Endothelial cell (in vitro differentiated cells): ENCODE measurements at regions not wholly inside any gene's neighbourhood (a gene's known extent, or its start where the extent isn't known, plus 50 kb on each side); places are given as distances from the start of the nearest gene placed in this dataset.

Source experiments
- DNase-seq: peaks from one replicate; pipeline ENCODE4 v3.0.0; 2021; ENCODE audit warnings: low spot score
- H3K27ac Mint-ChIP-seq: one replicate; pipeline ENCODE4 v1.8.0; 2021; ENCODE audit warnings: mixed read lengths, inconsistent platforms; ENCODE audit not compliant: unreplicated experiment
- H3K27me3 Mint-ChIP-seq: one replicate; pipeline ENCODE4 v1.8.0; 2021; ENCODE audit warnings: mild to moderate bottlenecking, moderate library complexity, mixed read lengths, inconsistent platforms; ENCODE audit not compliant: unreplicated experiment
- H3K36me3 Mint-ChIP-seq: one replicate; pipeline ENCODE4 v1.8.0; 2021; ENCODE audit warnings: mild to moderate bottlenecking, low read depth, mixed read lengths, inconsistent platforms; ENCODE audit not compliant: unreplicated experiment
- H3K4me1 Mint-ChIP-seq: one replicate; pipeline ENCODE4 v1.8.0; 2021; ENCODE audit warnings: mild to moderate bottlenecking, mixed read lengths, inconsistent platforms; ENCODE audit not compliant: unreplicated experiment
- H3K4me3 Mint-ChIP-seq: one replicate; pipeline ENCODE4 v1.8.0; 2021; ENCODE audit warnings: mild to moderate bottlenecking, mixed read lengths, inconsistent platforms; ENCODE audit not compliant: unreplicated experiment
- H3K9me3 Mint-ChIP-seq: one replicate; pipeline ENCODE4 v1.8.0; 2021; ENCODE audit warnings: mixed read lengths, inconsistent platforms; ENCODE audit not compliant: unreplicated experiment
- CTCF ChIP-seq: fragments of 200-600 bp; sonication (generic); IDR thresholded peaks from one replicate; pipeline ENCODE4 v1.5.0; 2021; ENCODE audit warnings: antibody characterized with exemption; ENCODE audit not compliant: unreplicated experiment

GRCh38 chr2:81870119-81870518 is 1565.6 kb upstream of the LRRTM1 start:
- Mint-ChIP-seq H3K4me1 (no peaks in the 10 kb centered on the region), H3K9me3 (no peaks in the 10 kb centered on the region), H3K4me3 (no peak overlapping the region), H3K27ac (no peak overlapping the region), H3K27me3 (peaks cover 2% of the 10 kb centered on the region), H3K36me3 (no peaks in the 10 kb centered on the region)
- no peak for DNase-seq
- TF ChIP-seq CTCF: no peak

- DNase-seq: no peak
- no peak for TF ChIP-seq CTCF
- H3K36me3 Mint-ChIP-seq: no peaks in the 10 kb centered on the region
- no peaks in the 10 kb centered on the region for H3K9me3 Mint-ChIP-seq
- no peaks in the 10 kb centered on the region for H3K27me3 Mint-ChIP-seq
- H3K27ac Mint-ChIP-seq: no peak overlapping the region
- no peak overlapping the region for H3K4me3 Mint-ChIP-seq
- H3K4me1 Mint-ChIP-seq: no peaks in the 10 kb centered on the region
Observed at GRCh38 chr2:81858998-81859397, 1554.4 kb upstream of the LRRTM1 start.

GRCh38 chr2:81853341-81853740 is 1548.8 kb upstream of the LRRTM1 start:
- H3K4me1 Mint-ChIP-seq: no peaks in the 10 kb centered on the region
- H3K36me3 Mint-ChIP-seq: no peaks in the 10 kb centered on the region
- no peak overlapping the region for H3K27ac Mint-ChIP-seq
- DNase-seq: no peak
- no peaks in the 10 kb centered on the region for H3K9me3 Mint-ChIP-seq
- no peak overlapping the region for H3K4me3 Mint-ChIP-seq
- TF ChIP-seq CTCF: no peak
- H3K27me3 Mint-ChIP-seq: no peaks in the 10 kb centered on the region

GRCh38 chr2:81852651-81853050 is 1548.1 kb upstream of the LRRTM1 start:
- TF ChIP-seq CTCF: no peak
- no peaks in the 10 kb centered on the region for H3K36me3 Mint-ChIP-seq
- no peaks in the 10 kb centered on the region for H3K9me3 Mint-ChIP-seq
- no peaks in the 10 kb centered on the region for H3K27me3 Mint-ChIP-seq
- no peak overlapping the region for H3K27ac Mint-ChIP-seq
- no peak for DNase-seq
- no peaks in the 10 kb centered on the region for H3K4me1 Mint-ChIP-seq
- H3K4me3 Mint-ChIP-seq: no peak overlapping the region

GRCh38 chr2:81839780-81840179 is 1535.2 kb upstream of the LRRTM1 start:
- Mint-ChIP-seq H3K27ac (no peak overlapping the region), H3K4me3 (no peak overlapping the region), H3K9me3 (no peaks in the 10 kb centered on the region), H3K4me1 (no peaks in the 10 kb centered on the region), H3K36me3 (no peaks in the 10 kb centered on the region), H3K27me3 (no peaks in the 10 kb centered on the region)
- no peak for DNase-seq
- TF ChIP-seq CTCF: no peak
